ENCODE measurements at regions not wholly inside any gene's neighbourhood (a gene's known extent, or its start where the extent isn't known, plus 50 kb on each side); places are given as distances from the start of the nearest gene placed in this dataset.

DNA sequence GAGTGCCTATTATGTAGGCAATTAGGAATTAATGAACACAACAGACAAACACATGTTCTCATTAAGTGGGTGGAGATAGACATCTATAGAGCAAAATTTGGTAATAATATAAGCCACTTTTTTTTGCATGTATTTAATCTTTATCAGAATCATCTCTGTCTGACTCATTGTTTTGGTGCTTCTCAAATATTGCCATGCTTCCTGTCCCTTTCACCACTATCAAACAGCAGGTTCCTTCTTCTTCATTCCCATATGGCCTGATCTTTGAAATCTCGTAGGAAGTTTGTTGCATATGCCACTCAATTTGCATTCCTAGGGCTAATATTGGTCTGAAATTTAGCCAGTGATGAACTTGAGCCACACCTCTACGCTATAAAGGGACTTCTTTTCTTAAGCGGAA, 128.9 kb upstream of the SPEF2 start:
- ChIA-PET CTCF (no interaction called here), POLR2A (no interaction called here)
- peaks cover 0 to 3% (median 0%) of the 10 kb centered on the region in 7 donors for H3K4me1 Mint-ChIP-seq

DNA sequence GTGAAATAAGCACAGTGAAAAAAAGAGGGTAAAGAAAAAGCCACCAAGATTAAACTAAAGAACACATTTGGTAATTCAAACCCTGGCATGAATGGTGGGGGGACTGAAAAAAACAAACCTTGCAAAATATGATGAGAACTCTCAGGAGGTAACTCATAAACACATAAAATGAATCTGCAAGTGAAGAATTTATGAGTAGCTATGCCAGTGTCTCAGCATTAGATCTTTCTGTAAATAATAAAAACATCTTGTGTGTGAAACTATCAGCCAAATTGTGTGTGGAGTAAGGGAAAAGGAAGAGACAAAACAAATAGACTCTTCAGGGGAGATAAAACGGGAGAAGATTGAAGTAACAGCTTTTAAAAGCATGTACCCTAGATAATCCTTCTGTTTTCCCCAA, 129.6 kb upstream of the SPEF2 start:
- no peak for DNase-seq
- Histone ChIP-seq H3K27ac (ENCODE audit: low read depth, low read length) (no peak overlapping the region), H3K4me3 (ENCODE audit: low read length) (no peak overlapping the region), H3K27me3 (ENCODE audit: control insufficient read depth in 2 of 2, insufficient read depth in 2 of 2, low read length in 2 of 2) (no peaks in the 10 kb centered on the region), H3K36me3 (ENCODE audit: control insufficient read depth in 2 of 3, insufficient read depth in 3 of 3, low read length in 3 of 3) (no peaks in the 10 kb centered on the region), H3K4me1 (ENCODE audit: control insufficient read depth in 2 of 2, insufficient read depth in 2 of 2, low read length in 2 of 2) (no peaks in the 10 kb centered on the region), H3K9me3 (ENCODE audit: control insufficient read depth in 2 of 3, low read length in 3 of 3) (no peaks in the 10 kb centered on the region)
- Mint-ChIP-seq H3K27me3 (peaks cover 11 to 24% (median 15%) of the 10 kb centered on the region in 5 donors), H3K36me3 (no peaks in the 10 kb centered on the region), H3K27ac (no peak overlapping the region), H3K9me3 (peaks cover 0 to 2% (median 0%) of the 10 kb centered on the region in 11 donors), H3K4me3 (no peak overlapping the region), H3K4me1 (peaks cover 0 to 3% (median 0%) of the 10 kb centered on the region in 7 donors)
- ChIA-PET CTCF (no interaction called here), POLR2A (no interaction called here)
- ATAC-seq = no peak
- intact Hi-C loops (cut with micrococcal nuclease) = no loop called here

More for the DNA sequence above, 128.9 kb upstream of the SPEF2 start:
- Histone ChIP-seq H3K4me1 (ENCODE audit: control insufficient read depth in 2 of 2, insufficient read depth in 2 of 2, low read length in 2 of 2) (no peaks in the 10 kb centered on the region), H3K36me3 (ENCODE audit: control insufficient read depth in 2 of 3, insufficient read depth in 3 of 3, low read length in 3 of 3) (no peaks in the 10 kb centered on the region), H3K27me3 (ENCODE audit: control insufficient read depth in 2 of 2, insufficient read depth in 2 of 2, low read length in 2 of 2) (no peaks in the 10 kb centered on the region), H3K9me3 (ENCODE audit: control insufficient read depth in 2 of 3, low read length in 3 of 3) (no peaks in the 10 kb centered on the region), H3K27ac (ENCODE audit: low read depth, low read length) (no peak overlapping the region), H3K4me3 (ENCODE audit: low read length) (no peak overlapping the region)
- no peak for ATAC-seq
- H3K4me3 Mint-ChIP-seq = no peak overlapping the region
- H3K27me3 Mint-ChIP-seq = peaks cover 16 to 26% (median 18%) of the 10 kb centered on the region in 5 donors
- intact Hi-C loops (cut with micrococcal nuclease) = no loop called here
- H3K36me3 Mint-ChIP-seq = no peaks in the 10 kb centered on the region
- H3K9me3 Mint-ChIP-seq = peaks cover 0 to 6% (median 0%) of the 10 kb centered on the region in 11 donors
- no peak for DNase-seq
- H3K27ac Mint-ChIP-seq = no peak overlapping the region

DNA sequence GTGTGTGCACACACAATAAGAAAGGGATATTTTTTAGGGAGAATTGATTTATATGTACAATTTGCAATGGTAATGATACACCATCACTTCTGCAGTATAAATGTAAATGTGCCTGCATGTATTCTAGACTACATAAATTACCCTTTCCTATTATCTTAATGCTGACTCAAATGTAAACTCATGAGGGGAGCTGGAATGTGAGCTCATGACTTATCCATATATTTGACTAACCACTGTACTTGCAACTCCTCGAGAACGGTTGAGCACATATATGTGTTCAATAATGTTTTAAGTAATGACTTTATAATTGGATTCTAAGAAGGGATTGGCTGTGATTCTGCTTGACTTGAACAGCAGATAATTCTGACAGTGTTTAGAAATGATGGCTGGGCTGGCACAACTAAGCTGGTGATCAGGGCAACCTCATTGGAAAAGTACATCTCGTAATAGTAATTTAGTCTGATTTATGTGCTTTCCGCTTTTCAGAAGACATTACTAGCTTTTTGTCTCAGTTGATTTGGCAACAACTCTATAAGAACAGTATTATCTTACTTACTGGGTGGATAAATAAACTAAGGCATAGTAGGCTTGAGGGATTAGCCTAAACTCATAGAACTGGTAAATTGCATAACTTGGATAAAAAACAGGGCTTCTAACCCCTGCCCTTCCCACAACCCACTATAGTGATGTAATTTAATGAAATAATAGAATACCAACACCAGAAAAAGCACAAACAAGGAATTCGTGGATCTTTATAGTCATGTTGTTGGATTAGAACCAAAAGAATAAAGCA, 130.2 kb upstream of the SPEF2 start:
- DNase-seq (no peak), ATAC-seq (no peak)
- Mint-ChIP-seq H3K36me3 (no peaks in the 10 kb centered on the region), H3K4me3 (no peak overlapping the region), H3K4me1 (peaks cover 0 to 6% (median 3%) of the 10 kb centered on the region in 7 donors), H3K27ac (no peak overlapping the region), H3K9me3 (peaks cover 0 to 2% (median 0%) of the 10 kb centered on the region in 11 donors), H3K27me3 (peaks cover 11 to 24% (median 12%) of the 10 kb centered on the region in 5 donors)
- Histone ChIP-seq H3K36me3 (ENCODE audit: control insufficient read depth in 2 of 3, insufficient read depth in 3 of 3, low read length in 3 of 3) (no peaks in the 10 kb centered on the region), H3K9me3 (ENCODE audit: control insufficient read depth in 2 of 3, low read length in 3 of 3) (no peaks in the 10 kb centered on the region), H3K27me3 (ENCODE audit: control insufficient read depth in 2 of 2, insufficient read depth in 2 of 2, low read length in 2 of 2) (no peaks in the 10 kb centered on the region), H3K4me1 (ENCODE audit: control insufficient read depth in 2 of 2, insufficient read depth in 2 of 2, low read length in 2 of 2) (no peaks in the 10 kb centered on the region), H3K4me3 (ENCODE audit: low read length) (no peak overlapping the region), H3K27ac (ENCODE audit: low read depth, low read length) (no peak overlapping the region)
- CTCF ChIA-PET = no interaction called here
- intact Hi-C loops (cut with micrococcal nuclease) = no loop called here
- POLR2A ChIA-PET = no interaction called here

DNA sequence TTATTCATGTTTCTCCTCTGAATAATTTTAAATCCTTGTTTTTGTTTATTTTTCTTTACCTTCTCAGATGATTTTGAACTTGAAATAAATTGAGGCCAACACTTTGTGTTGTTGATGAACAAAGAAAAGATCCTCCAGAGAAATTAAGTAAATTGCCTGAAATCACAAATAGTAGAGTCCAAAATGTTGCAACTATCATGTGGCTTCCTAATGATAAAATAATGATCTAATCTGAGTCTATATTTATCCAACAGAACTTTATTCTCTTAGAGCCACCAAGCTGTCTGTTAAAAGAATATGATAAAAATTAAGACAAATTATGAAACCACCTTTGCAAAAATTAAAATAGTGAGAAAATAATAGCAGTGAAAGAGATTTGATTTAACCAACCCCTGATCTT, 132.2 kb upstream of the SPEF2 start:
- Histone ChIP-seq H3K27me3 (ENCODE audit: control insufficient read depth in 2 of 2, insufficient read depth in 2 of 2, low read length in 2 of 2) (no peaks in the 10 kb centered on the region), H3K9me3 (ENCODE audit: control insufficient read depth in 2 of 3, low read length in 3 of 3) (no peaks in the 10 kb centered on the region), H3K36me3 (ENCODE audit: control insufficient read depth in 2 of 3, insufficient read depth in 3 of 3, low read length in 3 of 3) (no peaks in the 10 kb centered on the region), H3K4me1 (ENCODE audit: control insufficient read depth in 2 of 2, insufficient read depth in 2 of 2, low read length in 2 of 2) (no peaks in the 10 kb centered on the region), H3K4me3 (ENCODE audit: low read length) (no peak overlapping the region), H3K27ac (ENCODE audit: low read depth, low read length) (no peak overlapping the region)
- no peak overlapping the region for H3K4me3 Mint-ChIP-seq
- ChIA-PET CTCF (no interaction called here), POLR2A (no interaction called here)
- intact Hi-C loops (cut with micrococcal nuclease) = no loop called here
- no peak overlapping the region for H3K27ac Mint-ChIP-seq
- H3K36me3 Mint-ChIP-seq = peaks cover 0 to 3% (median 0%) of the 10 kb centered on the region in 5 donors
- peaks cover 0 to 18% (median 11%) of the 10 kb centered on the region in 5 donors for H3K27me3 Mint-ChIP-seq
- H3K9me3 Mint-ChIP-seq = peaks cover 0 to 4% (median 0%) of the 10 kb centered on the region in 11 donors
- DNase-seq (no peak), ATAC-seq (no peak)
- peaks cover 0 to 6% (median 3%) of the 10 kb centered on the region in 7 donors for H3K4me1 Mint-ChIP-seq

DNA sequence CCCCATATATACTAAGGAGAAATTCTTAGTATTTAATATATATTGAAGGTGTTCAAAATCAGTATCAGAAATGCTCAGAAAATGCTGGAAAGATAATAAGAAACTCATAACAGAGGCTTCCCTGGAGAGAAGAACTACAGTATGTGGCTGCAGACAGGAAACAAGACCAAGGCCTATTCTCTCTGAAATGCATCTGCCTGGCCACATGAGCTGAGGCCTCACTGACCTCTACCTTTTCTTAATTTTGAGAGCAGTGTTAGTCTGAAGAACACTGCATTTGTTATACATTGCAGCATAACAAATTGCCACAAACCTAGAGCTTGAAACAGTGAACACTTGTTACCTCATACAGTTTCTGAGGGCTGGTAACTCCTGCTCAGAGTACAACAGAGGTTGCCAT, 133.4 kb upstream of the SPEF2 start:
- Mint-ChIP-seq H3K27ac (no peak overlapping the region), H3K4me1 (peaks cover 5 to 14% (median 8%) of the 10 kb centered on the region in 7 donors), H3K27me3 (peaks cover 0 to 12% (median 4%) of the 10 kb centered on the region in 5 donors), H3K36me3 (peaks cover 0 to 10% (median 3%) of the 10 kb centered on the region in 5 donors), H3K9me3 (peaks cover 0 to 5% (median 0%) of the 10 kb centered on the region in 11 donors), H3K4me3 (no peak overlapping the region)
- Histone ChIP-seq H3K4me1 (ENCODE audit: control insufficient read depth in 2 of 2, insufficient read depth in 2 of 2, low read length in 2 of 2) (no peaks in the 10 kb centered on the region), H3K27me3 (ENCODE audit: control insufficient read depth in 2 of 2, insufficient read depth in 2 of 2, low read length in 2 of 2) (no peaks in the 10 kb centered on the region), H3K9me3 (ENCODE audit: control insufficient read depth in 2 of 3, low read length in 3 of 3) (no peaks in the 10 kb centered on the region), H3K27ac (ENCODE audit: low read depth, low read length) (no peak overlapping the region), H3K4me3 (ENCODE audit: low read length) (no peak overlapping the region), H3K36me3 (ENCODE audit: control insufficient read depth in 2 of 3, insufficient read depth in 3 of 3, low read length in 3 of 3) (no peaks in the 10 kb centered on the region)
- ATAC-seq (no peak), DNase-seq (no peak)
- ChIA-PET CTCF (no interaction called here), POLR2A (no interaction called here)
- intact Hi-C loops (cut with micrococcal nuclease) = no loop called here

DNA sequence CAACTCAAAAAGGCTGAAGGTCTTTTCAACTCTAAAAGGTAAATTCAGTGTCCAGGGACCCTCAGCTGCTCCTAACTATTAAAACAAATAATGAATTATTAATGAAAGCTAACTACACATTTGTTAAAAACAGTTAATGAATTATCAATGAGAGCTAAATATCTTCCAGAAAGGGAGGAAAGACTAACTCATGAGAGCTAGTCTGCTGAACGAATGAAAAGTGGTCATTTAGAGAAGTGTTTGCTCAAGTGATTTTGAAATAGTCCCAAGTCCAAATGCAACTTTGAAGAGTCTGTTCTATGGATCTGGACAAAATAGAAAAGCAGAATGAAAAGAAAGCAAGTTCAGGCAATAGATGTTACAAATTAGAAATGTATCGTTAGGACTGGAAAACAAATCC, 133.9 kb upstream of the SPEF2 start:
- peaks cover 0 to 13% (median 5%) of the 10 kb centered on the region in 5 donors for H3K36me3 Mint-ChIP-seq
- Histone ChIP-seq H3K27ac (ENCODE audit: low read depth, low read length) (no peak overlapping the region), H3K9me3 (ENCODE audit: control insufficient read depth in 2 of 3, low read length in 3 of 3) (no peaks in the 10 kb centered on the region), H3K27me3 (ENCODE audit: control insufficient read depth in 2 of 2, insufficient read depth in 2 of 2, low read length in 2 of 2) (no peaks in the 10 kb centered on the region), H3K4me3 (ENCODE audit: low read length) (no peak overlapping the region), H3K4me1 (ENCODE audit: control insufficient read depth in 2 of 2, insufficient read depth in 2 of 2, low read length in 2 of 2) (no peaks in the 10 kb centered on the region), H3K36me3 (ENCODE audit: control insufficient read depth in 2 of 3, insufficient read depth in 3 of 3, low read length in 3 of 3) (no peaks in the 10 kb centered on the region)
- peaks cover 0 to 8% (median 0%) of the 10 kb centered on the region in 11 donors for H3K9me3 Mint-ChIP-seq
- intact Hi-C loops (cut with micrococcal nuclease) = no loop called here
- H3K27me3 Mint-ChIP-seq = peaks cover 0 to 12% (median 4%) of the 10 kb centered on the region in 5 donors
- ChIA-PET POLR2A (no interaction called here), CTCF (no interaction called here)
- no peak overlapping the region for H3K27ac Mint-ChIP-seq
- peaks cover 8 to 18% (median 12%) of the 10 kb centered on the region in 7 donors for H3K4me1 Mint-ChIP-seq
- no peak overlapping the region for H3K4me3 Mint-ChIP-seq
- no peak for ATAC-seq
- DNase-seq = no peak

DNA sequence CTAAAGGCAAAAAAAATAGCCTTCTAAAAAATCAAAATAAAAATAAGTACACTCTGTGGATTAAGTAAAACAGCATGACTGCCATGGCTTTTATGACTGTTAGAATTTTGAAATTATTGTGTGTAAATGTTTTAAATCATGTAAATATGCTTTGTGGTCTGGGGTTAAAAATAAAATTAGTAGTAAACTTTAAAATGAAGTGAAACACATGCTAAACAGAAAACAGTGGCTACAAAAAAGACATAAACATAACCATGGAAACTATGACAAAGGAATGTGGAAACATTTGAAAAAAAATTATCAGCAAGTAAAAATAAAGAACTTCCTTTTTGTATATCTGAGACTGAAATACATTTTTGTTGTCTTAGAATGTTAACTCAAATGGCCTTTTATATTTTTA, 134.5 kb upstream of the SPEF2 start:
- DNase-seq (no peak), ATAC-seq (peak; percentile 12)
- H3K36me3 ChIP-seq (ENCODE audit: control insufficient read depth in 2 of 3, insufficient read depth in 3 of 3, low read length in 3 of 3) = no peaks in the 10 kb centered on the region
- POLR2A ChIA-PET = no interaction called here
- H3K4me1 ChIP-seq (ENCODE audit: control insufficient read depth in 2 of 2, insufficient read depth in 2 of 2, low read length in 2 of 2) = no peaks in the 10 kb centered on the region
- Mint-ChIP-seq H3K4me1 (peaks cover 7 to 22% (median 15%) of the 10 kb centered on the region in 7 donors), H3K36me3 (peaks cover 0 to 16% (median 5%) of the 10 kb centered on the region in 5 donors), H3K9me3 (peaks cover 0 to 11% (median 0%) of the 10 kb centered on the region in 11 donors), H3K27ac (no peak overlapping the region), H3K4me3 (no peak overlapping the region), H3K27me3 (peaks cover 0 to 12% (median 4%) of the 10 kb centered on the region in 5 donors)
- intact Hi-C loops (cut with micrococcal nuclease) = no loop called here
- CTCF ChIA-PET = no interaction called here
- no peak overlapping the region for H3K4me3 ChIP-seq (ENCODE audit: low read length)
- no peaks in the 10 kb centered on the region for H3K9me3 ChIP-seq (ENCODE audit: control insufficient read depth in 2 of 3, low read length in 3 of 3)
- no peak overlapping the region for H3K27ac ChIP-seq (ENCODE audit: low read depth, low read length)
- no peaks in the 10 kb centered on the region for H3K27me3 ChIP-seq (ENCODE audit: control insufficient read depth in 2 of 2, insufficient read depth in 2 of 2, low read length in 2 of 2)
